Activated CD4-positive, CD25-positive, alpha-beta regulatory T cell treated with anti-CD3 and anti-CD28 coated beads, Interleukin-2, amount 50 U/mL, for 16 hours (primary cell): ENCODE measurements at regions not wholly inside any gene's neighbourhood (a gene's known extent, or its start where the extent isn't known, plus 50 kb on each side); places are given as distances from the start of the nearest gene placed in this dataset.

Experiments
- DNase-seq: peaks from one replicate; pipeline ENCODE4 v3.0.0-alpha.2; 2020; ENCODE audit warnings: low read depth, low spot score

GRCh38 chr2:219692521-219692920 lies 65.1 kb downstream of the SLC4A3 start:
- DNase-seq = no peak

GRCh38 chr2:219695145-219695709 lies 67.8 kb downstream of the SLC4A3 start:
- no peak for DNase-seq

DNA sequence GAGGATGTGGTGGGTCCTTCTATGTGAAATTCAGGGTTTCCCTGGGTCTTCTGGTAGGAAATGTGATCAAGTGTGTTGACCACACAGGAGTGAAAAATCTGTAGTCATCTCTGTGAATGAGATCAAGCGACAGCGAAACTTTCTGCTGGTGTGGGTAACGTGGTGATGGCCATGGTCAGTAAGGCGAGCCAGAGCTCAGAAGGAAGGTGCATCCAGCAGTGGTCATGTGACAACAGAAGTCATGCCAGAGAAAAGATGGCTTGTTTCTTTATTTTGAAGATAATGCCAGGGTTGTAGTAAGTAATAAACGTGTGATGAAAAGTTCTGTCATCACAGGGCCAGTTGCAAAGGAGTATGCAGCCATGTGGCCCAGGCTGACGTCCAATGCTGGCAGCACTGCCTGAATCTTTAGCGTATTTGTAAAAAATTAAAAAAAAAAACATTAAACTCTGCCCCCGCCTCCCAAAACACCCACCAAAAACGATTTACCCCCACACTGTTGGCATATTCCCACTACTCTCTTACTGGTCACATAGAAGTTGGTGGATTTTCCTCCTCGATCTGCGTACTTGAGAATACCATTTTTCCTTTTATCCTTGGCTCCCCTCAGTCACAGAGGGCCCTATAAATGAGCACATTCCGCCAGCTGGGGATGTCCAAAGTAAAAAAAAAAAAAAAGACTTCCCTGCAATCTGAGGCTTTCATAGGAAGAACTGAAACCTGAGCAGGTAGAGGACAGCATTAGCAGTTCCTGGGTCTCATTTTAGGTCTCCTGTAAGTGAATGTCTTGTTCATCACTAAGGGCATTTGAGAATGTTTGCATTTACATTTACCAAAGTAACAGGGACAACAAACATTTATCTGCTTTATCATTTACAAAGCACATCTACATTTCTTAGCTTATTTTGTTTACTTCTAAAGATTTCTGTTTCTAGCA lies 70.6 kb downstream of the SLC4A3 start:
- no peak for DNase-seq

DNA sequence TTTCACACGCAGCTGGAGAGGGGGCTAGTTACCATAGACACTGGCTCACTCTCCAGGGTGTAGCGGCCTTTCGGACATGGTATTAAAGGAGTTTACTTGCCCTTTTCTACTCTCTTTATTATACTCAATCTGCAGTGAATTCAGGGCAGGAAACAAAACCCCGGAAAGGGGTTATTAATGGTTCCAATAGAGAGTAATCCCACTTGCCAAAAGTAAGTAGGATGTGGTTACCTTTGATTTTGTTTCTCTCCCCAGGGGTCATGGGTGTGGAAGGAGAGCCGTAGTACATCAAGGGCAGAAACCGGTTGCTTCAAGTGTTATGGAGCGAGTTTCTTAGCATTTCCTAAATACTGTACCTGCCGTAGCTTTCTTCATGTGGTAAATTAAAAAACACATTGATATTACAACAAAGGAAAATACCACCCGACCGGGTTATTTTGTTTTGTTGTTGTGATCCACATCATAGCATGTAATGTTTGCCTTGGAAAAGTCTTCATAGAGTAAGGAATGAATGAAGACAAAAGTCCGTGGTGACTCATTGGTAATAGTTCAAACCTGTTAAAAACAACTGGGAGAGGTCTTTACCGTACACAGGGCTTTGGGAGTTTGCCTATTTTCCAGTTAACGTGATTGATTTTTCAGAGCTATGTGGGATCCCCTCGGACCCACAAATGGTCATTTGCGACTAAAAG lies 71.5 kb downstream of the SLC4A3 start:
- DNase-seq = no peak

DNA sequence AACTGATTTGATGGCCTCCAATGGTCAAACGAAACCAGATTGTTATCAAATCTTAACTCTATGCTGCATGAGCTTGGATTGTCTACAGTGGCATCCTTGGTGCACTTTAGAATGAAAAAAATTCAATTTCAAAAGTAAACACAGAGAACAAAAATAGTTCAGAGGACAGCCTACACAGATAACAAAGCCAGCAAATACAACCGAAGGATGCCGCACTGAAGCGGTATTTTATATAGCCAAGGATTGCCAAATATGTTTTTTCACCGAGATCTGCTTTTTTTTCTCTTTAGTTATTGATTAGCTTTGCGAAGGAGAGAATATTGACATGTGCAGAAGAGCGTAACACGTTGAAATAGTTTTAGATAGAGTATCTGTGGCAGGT lies 72.0 kb downstream of the SLC4A3 start:
- DNase-seq = no peak

DNA sequence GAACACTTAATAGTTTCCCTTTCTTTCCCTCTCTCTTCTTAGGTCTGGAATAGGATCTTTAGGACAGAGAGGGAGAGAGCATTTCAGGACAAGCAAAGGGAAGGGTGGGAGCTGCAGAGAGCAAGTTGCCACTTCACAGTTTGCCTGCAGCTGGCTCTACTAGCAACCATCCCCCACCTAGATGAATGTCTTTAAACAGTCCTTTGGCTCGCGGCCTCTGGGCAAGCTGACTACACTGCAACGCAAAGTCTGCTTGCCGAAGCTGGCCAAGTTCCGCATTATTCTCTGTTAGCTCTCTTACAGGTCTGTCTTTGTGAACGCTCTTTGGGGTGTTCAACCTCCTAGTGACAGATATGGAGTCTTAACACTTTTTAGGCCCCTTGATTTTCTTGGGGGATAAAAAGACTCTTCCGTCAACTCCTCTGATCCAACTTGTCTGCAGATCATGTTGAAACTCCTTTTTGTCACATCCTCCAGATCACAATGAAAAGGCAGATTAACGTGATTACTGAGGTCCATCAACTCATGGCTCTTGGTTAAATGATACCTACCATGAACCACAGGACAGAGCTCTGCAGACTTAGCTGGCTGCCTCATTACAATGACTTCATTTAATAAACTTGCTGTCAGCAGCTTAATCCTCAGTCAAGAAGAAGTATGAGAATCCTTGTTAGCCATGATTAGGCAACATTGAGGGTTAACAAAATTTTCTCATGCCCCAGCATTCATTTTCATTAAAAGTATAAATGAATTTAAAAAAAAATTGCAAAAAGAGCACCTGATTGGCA lies 74.6 kb downstream of the SLC4A3 start:
- DNase-seq = no peak

DNA sequence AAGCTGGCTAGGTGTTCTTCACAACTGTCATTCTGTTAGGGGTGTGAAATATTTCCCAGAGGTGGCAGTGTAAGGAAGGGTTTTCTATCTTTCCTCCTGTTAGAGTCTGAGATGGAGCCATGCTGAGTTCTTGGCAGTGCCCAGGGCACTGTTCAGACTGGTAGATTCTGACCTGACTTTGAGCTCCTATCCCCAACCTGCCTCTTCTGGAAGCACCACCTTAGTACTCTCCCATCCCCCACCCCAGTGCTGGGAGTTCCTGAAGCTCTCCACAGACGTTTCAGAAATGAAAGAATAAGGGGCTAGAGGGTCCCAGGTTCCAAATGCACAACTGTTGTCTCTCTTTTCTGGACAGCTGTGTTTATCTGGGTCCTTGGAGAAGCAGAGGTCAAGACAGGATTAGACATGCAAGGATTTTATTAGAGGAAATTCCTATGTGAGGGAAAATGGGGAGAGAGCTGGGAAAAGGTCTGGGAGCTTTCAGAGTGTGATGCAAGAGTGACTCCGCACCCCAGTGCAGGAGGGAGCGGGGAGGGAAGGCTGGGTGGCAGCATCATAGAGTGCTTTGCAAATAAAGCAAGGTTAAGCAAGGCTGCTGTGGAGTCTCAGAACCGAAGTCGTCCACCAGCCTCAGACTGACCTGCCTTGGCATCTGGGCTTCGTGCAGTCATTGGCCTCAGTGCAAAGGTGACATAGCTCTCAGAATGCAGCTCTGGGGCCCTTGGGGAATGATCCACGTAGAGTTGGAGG lies 75.5 kb downstream of the SLC4A3 start:
- DNase-seq = no peak

- no peak for DNase-seq
Observed at GRCh38 chr2:219704878-219705277, 77.4 kb downstream of the SLC4A3 start.

DNA sequence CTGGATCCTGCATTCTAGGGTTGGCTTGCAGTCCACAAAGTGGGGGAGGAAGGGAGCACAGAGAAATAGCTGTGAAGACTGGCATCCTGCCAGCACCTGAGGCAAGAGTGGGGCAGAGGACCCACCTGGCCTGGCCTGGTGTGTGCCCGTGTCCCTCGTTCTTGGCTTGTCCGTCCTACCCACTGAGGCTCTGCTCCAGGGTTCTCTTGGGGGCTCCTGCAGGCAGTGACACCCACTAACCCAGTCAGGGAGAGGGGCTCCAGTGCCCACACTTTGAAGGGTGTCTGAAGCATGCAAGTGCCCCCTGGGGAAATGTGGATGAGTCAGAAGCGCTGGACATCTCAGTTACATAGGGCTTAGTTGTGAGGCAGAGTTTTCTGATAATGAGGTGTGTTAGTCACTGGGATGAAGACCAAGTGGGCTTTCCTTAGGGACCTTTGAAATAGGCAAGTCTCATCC lies 79.4 kb downstream of the SLC4A3 start:
- DNase-seq = no peak

GRCh38 chr2:219707496-219708285 lies 80.3 kb downstream of the SLC4A3 start:
- DNase-seq = no peak

- DNase-seq = no peak
Observed at GRCh38 chr2:219709331-219709761, 81.9 kb downstream of the SLC4A3 start.

- no peak for DNase-seq
Observed at GRCh38 chr2:219713110-219713509, 85.7 kb downstream of the SLC4A3 start.

- no peak for DNase-seq
Observed at GRCh38 chr2:219714681-219715400, 87.4 kb downstream of the SLC4A3 start.

DNA sequence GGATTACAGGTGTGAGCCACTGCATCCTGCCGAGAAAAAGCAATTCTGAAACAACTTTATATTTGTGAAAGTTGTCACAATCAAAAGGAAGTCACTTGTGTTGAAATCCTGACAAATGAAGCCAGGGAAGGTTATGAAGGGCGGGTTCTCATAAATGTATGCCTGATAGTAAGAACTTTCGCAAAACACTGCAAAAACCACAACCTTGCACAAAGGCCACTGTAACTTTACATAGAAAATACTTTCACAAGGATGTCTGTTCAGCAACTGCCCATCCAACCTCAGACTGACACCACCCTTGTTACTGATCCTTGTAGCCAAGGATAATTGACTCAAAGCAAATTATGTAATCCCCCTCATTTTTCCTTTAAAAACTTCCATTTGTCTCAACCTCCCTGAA lies 90.6 kb downstream of the SLC4A3 start:
- DNase-seq = no peak

- DNase-seq = no peak
Observed at GRCh38 chr2:219719521-219719920, 92.1 kb downstream of the SLC4A3 start.

DNA sequence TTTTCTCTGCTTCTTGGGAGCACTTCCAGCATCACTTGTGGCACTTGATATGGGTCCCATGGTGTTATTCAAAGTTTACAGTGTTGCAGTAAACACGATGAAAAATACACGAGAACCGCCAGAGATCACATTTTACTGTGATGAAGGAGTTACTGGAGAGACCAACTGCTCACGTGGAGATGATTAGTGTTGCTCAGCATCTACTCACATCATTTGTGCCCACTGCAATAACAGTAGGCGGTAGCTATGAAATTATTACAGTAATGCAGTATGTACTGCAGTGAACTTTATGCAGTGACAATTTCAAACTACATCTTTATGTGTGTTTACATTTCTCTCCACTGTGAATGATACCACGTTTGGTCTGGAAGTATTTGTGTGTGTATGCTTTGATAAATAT lies 93.5 kb downstream of the SLC4A3 start:
- DNase-seq = no peak

DNA sequence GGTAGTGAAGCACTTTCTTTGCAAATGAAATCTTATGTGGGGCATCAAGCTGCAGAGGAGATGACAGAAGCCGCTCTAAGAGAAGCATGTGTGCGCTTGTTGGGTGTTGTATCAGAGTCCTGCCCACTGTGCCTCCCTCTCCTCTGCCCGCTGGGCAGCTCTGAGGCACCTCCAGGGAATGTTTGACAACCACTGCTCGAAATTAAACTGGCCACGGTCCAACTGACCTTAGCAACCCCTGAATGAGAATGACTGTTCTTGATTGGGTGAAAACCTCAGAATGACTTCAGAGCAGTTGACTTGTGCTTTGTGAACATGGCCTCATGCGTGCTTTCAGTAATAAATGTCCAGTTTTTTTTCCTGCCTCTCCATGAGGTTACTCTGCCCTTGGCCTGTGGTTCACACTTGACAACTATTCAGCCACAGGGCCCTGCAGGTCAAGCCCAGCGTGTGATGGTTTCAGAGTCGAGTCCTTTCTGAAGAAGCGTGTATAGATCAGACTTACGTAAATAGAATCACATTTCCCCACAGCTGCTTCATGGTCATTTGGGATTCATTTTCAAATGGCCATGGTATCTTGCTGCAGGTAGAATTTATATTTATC lies 94.9 kb downstream of the SLC4A3 start:
- no peak for DNase-seq

DNA sequence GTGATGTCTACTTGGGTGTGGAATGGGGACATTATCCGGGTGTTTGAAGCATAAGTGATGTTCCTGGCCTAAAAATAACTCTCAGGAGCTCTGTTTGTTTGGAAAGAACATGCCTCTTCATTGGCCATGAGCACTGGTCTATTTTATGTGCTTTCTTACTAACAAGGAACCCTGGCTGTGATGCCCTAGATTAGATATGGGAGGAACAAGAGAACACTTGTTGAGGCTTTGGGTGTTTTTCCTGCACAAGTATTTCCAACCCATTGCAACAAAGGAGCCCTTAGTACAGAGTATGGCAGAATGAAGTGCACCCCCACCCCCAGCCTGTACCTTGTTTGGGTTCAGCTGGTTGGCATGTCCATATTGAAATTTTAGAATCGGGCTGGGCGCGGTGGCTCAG lies 95.9 kb downstream of the SLC4A3 start:
- no peak for DNase-seq

- no peak for DNase-seq
Observed at GRCh38 chr2:219724628-219725027, 97.2 kb downstream of the SLC4A3 start.
